Fibroblast of skin of right quadriceps (primary cell): ENCODE measurements at regions not wholly inside any gene's neighbourhood (a gene's known extent, or its start where the extent isn't known, plus 50 kb on each side); places are given as distances from the start of the nearest gene placed in this dataset.

Source experiments
- DNase-seq: peaks from one replicate; pipeline ENCODE4 v3.0.0-alpha.2; 2013

DNA sequence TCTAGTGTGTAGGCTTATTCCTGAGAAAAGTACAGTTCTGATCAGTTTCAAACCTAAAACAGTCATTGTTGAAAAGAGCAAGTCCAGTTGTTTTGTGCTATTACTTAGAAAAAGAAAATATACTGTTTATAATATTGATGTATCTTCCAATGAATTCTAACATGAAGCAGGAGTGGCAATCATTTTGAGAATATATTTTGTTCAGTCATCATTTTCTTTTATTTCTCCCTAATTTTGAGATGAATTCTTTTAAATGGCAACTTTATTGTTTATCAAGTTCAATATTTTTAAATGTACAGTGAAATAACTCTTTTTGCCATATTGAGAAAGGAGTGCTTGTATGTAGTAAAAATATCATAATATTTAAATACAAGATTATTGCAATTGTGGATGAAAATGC lies 862.2 kb upstream of the MDGA2 start:
- no peak for DNase-seq

DNA sequence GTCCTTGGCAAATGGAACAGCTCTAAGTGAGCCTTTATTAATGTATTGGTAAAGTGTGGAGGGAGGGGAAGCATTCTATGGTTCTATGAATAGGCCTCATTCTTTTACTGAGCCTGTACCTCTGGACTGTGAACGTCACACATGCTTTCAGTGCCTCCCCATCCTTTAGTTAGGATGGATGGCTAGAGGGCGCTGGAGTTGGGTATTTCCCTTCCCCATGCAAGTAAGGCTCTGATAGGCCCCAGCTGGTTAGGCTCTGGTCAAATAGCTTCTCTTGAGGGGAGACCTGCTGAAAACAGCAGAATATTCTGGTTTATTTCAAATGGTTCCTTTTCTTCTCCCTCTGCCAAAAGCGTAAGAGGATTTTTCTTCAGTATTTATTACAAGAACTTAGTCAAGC lies 860.9 kb upstream of the MDGA2 start:
- no peak for DNase-seq

DNA sequence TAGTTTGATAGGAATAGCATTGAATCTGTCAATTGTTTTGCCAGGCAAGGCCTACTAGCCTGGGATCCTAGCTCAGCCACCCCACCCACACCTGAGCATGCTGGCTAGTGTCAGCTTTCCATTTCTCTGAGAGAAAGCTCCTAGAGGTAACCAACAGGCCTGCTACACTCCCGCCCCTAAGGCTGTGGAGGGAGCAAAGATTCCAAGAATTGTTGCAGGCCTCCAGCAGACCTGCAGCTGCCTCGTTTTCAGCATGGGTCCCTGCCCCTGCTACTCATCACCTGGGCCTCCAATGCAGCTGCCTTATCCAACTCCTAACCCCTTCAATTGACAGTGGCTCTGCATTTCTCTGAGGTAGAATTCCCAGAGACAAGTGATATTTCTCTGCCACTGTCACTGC lies 852.4 kb upstream of the MDGA2 start:
- no peak for DNase-seq

DNA sequence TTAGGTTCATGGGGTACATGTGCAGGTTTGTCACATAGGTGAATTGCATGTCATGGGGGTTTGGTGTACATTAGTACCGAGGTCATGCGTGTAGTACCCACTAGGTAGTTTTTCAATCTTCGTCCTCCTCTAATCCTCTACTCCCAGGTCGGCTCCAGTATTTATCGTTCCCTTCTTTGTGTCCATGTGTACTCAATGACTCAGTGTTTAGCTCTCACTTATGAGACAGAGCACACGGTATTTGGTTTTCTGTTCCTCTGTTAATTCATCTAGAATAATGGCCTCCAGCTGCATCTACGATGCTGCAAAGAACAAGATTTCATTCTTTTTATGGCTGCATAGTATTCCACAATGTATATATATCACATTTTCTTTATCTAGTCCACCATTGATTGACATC lies 850.9 kb upstream of the MDGA2 start:
- no peak for DNase-seq

DNA sequence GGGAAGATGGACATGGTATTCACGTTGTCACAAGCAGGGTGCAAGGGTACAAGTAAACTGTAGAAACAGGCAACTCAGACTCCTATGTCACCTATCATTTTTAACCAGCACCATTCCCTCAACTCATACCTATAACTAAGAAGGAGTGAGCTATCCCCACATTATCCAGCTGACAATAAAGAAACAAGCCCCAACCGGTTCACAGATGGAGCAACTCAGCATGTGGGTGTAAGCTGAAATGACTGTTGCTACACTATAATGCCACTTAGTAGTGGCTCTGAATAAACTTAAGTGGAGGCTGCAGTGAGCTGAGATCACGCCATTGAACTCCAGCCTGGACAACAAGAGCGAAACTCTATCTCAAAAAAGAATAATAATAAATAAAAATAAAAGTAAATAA lies 829.5 kb upstream of the MDGA2 start:
- no peak for DNase-seq

DNA sequence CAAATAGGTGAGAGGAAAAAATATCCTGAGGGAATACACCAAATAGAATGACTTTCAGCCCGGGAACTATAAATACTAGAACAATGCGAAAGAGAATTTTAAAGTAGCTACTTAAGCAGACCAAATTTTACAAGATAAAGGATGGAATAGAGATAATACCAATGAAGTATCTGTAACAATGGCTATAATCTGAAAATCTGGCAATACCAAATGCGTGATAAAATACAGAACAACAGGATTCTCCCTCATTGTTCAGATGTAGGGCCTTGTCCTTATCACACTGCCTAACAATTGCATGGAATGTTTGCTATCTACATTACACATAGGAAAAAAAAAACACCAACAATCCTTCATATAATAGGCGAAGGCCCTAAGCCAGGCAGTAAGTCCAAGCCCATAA lies 815.4 kb upstream of the MDGA2 start:
- no peak for DNase-seq

DNA sequence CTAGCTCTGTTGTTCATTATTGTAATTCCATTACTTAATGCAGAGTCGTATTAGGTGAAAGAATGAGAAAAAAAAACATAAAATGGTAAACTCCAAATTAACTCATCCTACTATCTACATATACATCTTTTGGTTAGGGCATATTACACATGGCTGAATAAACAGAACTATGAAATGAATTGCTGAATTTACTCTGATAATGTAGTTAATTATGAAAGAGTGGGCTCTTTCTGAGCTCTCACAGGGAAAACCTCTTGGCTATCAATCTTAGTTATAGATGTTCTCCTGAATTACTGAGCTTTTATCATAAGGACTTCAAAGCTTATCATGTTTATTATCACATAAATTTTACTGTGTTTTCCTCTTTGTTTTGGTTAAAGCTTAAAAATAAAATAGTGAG lies 798.5 kb upstream of the MDGA2 start:
- no peak for DNase-seq

DNA sequence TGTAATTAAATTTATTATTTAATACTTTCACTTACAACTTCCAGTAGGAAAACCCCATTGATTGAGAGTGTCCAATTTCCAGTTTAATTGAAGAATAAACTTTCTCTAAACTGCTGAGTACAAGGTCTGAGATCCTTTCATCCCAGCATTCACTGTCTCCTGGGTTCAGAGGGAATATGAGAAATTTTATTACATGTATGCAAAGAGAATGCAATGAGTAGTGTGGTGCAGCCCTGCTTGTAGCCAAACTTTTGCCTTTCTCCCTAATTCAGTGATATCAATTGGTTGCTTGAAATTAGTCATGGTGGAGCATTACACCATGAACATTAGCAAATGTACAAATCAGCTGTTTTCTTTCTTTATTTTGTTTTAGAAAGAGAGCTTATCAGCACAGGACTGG lies 780.6 kb upstream of the MDGA2 start:
- DNase-seq: no peak

DNA sequence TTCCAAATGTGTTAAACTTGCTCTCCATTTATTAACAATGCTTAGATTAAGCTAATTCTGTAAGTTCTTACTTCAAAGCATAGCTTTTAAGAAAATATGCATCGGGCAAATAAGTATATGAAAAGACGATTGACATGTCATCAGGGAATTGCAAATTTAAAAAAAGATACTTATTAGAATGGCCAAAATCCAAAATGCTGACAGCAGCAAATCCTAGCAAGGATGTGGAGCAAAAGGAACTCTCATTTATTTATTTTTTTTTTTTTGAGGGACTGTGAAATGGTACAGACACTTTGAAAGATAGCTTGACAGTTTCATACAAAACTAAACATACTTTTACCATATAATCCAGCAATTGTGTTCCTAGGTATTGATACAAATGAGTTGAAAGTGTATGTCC lies 779.5 kb upstream of the MDGA2 start:
- no peak for DNase-seq

DNA sequence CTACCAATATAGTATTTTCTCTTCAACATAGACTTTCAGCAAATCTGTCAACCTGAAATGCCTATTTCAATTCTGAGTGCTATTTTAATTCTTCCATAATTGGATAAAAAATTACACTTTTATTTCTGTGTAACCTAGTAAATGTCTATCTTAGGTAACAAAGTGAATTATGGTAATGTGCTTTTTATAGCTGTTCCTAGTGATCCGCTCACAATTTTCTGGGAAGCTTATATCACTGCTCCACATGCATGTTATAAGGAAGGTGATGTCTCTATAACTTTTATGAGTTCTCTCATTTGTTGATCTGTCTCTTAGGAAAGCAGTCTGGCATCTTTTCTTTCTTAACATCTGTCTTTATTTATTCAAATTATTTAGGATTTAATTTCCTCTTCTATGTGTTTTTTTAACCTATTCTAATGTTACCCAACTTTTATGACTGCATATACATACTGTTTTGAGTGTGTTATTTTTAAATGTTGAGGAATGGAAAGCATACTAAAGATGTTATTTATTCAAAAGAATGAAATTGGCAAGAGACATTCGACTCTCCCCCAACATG lies 777.1 kb upstream of the MDGA2 start:
- no peak for DNase-seq

DNA sequence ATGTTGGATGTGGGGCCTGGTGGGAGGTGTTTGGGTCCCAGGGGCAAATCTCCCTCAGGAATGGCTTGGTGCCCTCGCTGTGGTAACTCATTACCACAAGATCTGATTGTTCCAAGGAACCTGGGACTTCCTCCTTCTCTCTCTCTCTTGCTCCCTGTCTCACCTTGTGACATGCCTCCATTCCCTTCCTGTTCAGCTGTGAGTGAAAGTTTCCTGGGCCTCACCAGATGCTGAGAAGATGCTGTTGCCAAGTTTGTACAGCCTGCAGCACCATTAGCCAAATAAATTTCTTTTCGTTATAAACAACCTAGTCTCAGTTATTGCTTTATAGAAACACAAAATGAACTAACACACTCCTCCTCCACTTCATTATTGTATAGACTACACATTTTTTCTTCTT lies 759.8 kb upstream of the MDGA2 start:
- no peak for DNase-seq

DNA sequence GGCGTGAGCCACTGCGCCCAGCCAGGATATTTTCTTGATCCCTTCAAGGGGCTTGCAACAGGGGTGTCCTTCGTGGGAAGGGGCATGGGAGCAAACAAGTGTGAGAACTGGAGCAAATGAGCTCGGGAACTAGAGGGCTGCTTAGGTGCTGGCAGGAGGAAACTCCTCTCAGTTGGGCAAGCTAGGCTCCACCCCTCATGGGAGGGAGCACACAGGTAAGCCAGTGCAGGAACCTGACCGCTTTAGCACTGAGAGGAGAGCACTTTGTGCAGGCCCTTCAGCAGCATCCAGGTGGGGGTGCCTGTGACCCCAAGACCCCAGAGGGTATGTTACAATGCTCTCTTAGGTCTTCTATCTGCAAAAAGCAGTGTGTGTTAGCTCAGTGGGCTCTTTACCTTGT lies 755.4 kb upstream of the MDGA2 start:
- DNase-seq: no peak

DNA sequence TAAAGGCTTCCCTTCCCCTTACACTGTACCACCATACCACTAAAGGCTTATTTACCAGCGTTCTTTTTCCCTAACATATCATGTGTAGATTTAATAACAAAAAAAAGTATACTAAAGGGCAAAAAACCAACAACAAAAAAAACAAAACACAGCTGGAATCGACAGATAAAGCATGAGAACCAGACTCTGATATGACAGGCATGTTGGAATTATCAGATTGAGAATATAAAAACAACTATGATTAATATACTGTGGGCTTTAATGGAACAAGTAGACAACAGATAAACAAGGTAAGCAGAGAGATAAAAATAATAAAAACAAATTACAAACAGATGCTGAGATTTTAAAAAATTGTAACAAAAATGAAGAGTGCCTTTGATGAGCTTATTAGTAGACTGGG lies 754.1 kb upstream of the MDGA2 start:
- DNase-seq: no peak

DNA sequence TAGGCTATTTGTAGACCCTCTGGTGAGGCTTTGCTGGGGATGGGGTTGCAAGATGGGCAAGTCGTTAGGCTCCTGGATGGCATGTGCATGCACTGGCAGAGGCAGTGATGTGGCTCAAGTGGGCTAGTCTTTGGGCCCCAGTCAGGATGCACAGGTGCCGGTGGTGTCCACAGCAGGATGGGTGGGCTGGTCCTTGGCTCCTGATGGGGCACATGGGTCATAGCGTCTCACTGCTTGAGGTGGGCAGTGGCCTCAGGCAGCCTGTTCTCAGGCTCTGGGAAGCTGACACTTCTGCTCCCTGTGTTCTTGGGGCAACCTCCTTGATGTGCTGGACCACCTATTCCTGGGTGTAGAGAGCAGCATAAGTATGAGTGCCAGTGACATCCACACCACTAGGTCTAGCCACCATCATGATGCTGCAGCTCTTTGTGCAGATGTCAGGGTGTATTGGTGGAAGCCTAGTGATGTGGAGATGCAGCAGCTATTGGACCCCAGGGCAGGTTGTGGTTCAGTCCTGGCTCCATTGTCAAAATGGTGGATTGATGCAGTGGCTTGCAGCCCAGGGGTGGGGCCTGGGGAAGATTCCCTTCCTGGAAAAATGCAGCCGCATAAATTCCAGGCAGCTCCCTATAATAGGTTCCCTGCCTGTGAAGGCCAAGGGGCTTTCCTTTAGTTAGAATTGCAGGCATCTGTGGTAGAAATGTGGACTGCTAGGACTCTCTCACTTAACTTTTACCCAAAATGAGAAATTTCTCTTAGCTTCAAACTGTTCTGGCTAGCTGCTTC lies 742.5 kb upstream of the MDGA2 start:
- DNase-seq: no peak

DNA sequence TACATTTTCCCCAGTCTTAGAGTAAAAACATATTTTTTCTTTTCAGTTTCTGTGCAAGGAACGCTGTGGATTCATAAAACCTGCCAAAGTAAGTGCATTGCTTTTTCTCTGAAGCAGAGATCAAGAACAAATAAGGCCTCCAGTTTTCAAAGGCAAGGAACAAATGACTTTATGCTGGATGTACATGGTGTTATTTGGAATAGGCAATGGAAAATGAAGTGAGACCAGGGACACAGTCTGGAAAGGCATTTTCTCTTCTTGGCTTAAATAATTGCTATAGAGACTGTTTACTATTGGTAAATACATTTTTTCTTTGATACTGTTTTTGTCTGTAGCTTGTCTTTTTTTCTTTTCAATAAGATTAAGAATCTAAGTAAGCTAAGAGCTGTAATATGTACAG lies 725.9 kb upstream of the MDGA2 start:
- no peak for DNase-seq

DNA sequence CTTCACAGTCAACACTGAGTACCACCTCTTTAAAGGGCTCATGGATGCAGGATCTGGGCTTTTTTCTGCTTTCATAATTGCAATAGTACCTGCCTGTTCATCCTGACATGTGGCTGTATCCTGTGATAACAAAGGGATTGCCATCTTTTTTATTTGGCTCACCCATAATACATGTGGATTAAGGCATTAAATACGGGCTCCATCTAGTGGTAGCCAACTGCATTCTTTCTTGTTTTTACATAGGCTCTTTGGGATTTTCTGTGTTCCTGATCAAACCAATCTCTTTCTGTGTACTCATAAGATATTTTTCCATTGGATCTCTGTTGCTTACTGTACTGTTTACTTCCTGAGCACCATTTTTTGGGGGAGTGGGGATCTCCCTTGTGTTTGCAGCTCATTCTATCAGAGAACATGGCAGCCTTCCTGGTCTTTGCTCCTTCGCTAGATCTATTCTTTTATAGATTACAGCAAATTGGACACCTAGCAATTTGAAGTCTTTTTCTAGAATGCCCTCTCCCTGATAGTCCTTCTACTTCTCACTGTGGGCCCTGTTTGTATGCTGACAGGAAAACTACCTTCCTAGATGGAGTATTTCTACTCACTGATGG lies 723.4 kb upstream of the MDGA2 start:
- DNase-seq: peak; percentile 13

DNA sequence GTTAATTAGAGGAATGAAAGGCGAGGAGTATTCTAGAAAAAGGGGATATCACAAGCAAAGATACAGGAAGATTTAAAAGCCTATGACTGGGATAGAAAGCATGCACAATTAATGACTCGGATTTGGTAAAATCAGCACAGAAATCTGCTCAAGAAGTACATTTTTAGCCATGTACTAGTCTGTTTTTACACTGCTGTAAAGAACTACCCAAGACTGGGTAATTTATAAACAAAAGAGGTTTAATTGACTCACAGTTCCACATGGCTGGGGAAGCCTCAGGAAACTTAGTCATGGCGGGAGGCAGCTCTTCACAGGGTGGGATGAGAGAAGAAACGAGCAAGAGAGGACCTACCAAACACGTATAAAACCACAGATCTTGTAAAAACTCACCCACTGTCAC lies 716.3 kb upstream of the MDGA2 start:
- DNase-seq: no peak

DNA sequence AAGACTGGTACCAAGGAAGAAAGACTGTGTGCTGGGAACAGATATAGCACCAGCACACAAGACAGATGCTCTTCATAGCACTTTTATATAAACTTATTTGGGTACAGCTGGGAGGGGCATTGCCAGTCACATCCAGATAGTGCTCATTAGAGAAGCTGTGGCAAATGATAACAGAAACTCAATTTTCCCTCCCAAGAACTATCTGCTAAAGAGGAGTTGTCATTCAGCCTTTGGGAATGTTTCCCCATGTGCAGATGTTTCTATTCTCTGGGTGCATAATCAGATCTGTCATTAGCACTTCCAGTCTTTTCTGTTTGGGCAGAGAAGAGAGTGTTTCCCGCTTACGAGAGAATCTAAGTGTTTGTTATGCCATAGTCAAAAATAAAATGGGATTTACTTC lies 714.9 kb upstream of the MDGA2 start:
- no peak for DNase-seq

DNA sequence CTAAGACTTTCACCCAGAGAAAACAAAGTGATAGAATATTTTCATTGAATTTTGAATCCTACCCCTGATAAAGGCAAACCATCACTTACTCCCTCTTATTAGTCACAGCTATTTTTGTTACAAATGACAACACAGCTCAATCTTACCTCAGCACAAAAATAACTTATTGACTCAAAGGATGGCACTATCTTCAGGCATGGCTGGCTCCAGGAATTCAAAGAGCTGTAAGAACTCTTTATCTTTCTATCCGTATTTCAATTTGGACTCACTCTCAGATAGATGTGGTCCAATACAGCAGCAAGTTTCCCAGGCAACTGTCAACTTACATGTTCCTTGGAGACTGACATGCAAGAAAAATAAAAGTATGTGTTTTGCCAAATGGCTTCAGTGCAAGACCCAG lies 709.4 kb upstream of the MDGA2 start:
- no peak for DNase-seq

DNA sequence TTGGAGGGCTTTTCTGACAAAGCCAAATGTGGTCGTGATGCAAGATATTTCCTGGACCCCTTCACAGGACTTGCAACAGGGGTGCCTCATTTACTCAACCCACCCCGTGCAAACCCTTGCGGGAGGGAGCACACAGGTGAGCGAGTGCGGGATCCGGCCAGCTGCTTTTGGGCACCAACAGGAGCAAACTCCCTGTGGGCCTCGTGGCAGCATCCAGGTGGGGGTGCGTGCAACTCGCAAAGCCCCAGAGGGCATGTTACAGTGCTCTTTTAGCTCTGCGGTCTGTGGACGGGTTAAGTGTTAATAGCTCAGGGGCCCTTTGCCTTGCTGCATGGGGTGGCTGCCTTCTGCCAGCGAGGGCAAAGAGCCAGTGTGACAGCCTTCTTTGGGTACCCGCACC lies 707.6 kb upstream of the MDGA2 start:
- DNase-seq: no peak

DNA sequence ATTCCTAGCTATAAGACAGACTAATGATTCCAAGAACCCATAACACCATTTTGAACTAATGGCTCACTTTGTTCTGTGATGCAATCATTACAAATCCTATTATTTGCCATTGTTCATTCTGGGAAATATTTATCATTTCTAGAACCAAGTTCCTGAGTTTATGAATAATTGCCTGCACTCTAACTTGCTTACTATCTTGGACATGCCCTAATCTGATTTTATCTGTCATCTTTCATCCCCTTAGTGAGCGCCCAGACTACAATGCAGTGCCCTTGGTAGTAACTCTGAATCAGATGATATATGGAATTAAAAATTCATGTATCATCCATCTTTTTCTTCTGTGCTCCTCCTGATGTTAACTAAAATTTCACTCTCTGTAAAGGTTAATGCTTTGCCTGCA lies 703.1 kb upstream of the MDGA2 start:
- no peak for DNase-seq

DNA sequence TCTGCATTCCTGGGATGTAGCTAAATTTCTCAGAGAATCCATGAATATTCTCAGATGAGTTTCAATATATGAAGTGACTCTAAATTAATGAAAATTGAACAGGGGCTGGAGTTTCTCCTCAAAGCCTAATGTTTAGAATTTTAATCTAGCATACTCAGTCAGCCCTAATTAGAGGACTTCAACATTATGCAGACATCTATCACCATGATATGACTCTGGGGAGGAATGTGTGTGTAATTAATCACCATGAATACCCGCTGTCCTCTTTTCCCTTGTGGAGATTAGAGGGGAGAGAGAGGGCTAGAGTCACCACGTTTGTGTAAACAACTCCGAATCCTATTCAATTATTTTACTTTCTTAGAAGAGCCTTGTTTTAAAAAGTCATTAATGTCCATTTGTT lies 698.6 kb upstream of the MDGA2 start:
- DNase-seq: no peak

DNA sequence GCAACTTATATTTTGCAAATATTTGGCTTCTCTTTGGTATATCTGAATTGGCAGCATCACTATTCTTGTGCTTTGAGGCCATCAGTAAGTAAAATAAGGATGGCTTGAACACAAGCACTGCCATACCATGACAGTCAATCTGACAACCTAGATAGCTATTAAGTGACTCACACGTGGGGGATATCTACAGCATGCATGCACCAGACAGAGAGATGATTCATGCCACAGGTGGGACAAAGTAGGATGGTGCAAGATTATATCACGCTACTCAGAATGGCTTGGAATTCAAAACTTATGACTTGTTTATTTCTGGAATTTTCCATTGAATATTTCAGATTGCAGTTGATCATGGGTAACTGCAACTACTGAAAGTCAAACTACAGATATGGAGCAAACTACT lies 675.6 kb upstream of the MDGA2 start:
- DNase-seq: peak; percentile 1

DNA sequence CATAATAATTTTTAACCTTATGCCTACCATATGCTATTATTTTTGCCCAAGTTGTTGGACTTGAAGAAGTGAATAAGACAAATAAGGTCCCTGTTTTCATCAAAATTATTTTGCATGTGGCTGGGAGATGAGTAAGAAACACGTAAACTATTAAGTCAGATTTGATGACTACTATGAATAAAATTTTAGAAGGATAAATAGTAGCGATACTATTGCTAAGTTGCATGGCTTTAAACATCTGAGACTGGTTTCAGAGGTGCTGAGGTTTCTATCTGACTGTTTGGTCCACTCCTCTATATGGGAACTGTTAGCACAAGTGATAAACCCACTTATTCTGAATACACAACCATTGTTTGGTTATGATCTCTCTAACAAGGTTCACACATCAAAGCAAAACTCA lies 674.3 kb upstream of the MDGA2 start:
- DNase-seq: no peak

DNA sequence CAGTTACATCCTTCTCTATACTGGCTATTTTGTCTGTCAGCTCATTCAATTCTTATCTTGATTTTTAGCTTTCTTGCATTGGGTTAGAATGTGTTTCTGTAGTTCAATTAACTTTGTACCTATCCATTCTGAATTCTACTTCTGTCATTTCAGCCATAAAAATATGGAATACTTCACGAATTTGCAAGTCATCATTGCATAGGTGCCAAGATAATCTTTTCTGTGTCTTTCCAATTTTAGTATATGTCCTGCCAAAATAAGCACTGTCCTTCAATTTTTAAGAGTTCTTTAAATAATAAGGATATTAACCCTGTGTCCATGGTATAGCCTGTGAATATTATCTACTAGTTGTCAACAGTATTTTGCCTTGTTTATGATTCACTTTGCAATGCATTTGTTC lies 665.7 kb upstream of the MDGA2 start:
- DNase-seq: no peak
